ENCODE measurements at regions not wholly inside any gene's neighbourhood (a gene's known extent, or its start where the extent isn't known, plus 50 kb on each side); places are given as distances from the start of the nearest gene placed in this dataset.

GRCh38 chr3:117987256-117987655, 1047.4 kb downstream of the IGSF11 start:
- no peak for TF ChIP-seq HDGF (IDR thresholded peaks at IDR 0.05; ENCODE audit: borderline replicate concordance)
- no peak for TF ChIP-seq SUZ12 (IDR thresholded peaks at IDR 0.05)
- TF ChIP-seq SP1 (IDR thresholded peaks at IDR 0.05) = no peak
- TF ChIP-seq ARNT (IDR thresholded peaks at IDR 0.05) = no peak
- TF ChIP-seq FOXK2 (IDR thresholded peaks at IDR 0.05) = no peak
- no peak for TF ChIP-seq L3MBTL2 (conservative IDR thresholded peaks at IDR 0.05)
